Adrenal gland (tissue), 5 donors: ENCODE measurements at regions not wholly inside any gene's neighbourhood (a gene's known extent, or its start where the extent isn't known, plus 50 kb on each side); places are given as distances from the start of the nearest gene placed in this dataset.

Experiments used
- CTCF ChIP-seq, 6 experiments: fragments of 450-650 bp in 4 of 6; fragments of 200-600 bp in 2 of 6; sonication (generic) in 1 of 6; IDR thresholded peaks; 1 replicate in 5 of 6; 2 replicates in 1 of 6; pipeline versions ENCODE4 v1.5.1 to v1.8.0; 2016 to 2021; ENCODE audit warnings: antibody characterized with exemption in 6 of 6, mild to moderate bottlenecking in 2 of 6, moderate library complexity in 1 of 6
- POLR2A ChIP-seq, 2 donors: fragments of 450-650 bp; IDR thresholded peaks; one replicate each; pipeline ENCODE4 v1.6.1; 2017; ENCODE audit warnings: antibody characterized with exemption in 2 of 2, mild to moderate bottlenecking in 2 of 2, moderate library complexity in 1 of 2
- donor health status: DM: no; HTN: no; CAD: no.

GRCh38 chr11:43072096-43072495 lies 239.7 kb upstream of the API5 start:
- TF ChIP-seq CTCF (IDR thresholded peaks at IDR 0.05) (no peak), POLR2A (IDR thresholded peaks at IDR 0.05) (no peak)
